OCI-LY1 (cell line): ENCODE measurements at regions not wholly inside any gene's neighbourhood (a gene's known extent, or its start where the extent isn't known, plus 50 kb on each side); places are given as distances from the start of the nearest gene placed in this dataset.

Experiments used
- H2AFZ ChIP-seq: fragments of 200-600 bp; sonication (generic), shearing (Covaris generic); 2 replicates; pipeline ENCODE4 v1.6.0; 2014; ENCODE audit warnings: antibody characterized with exemption, mild to moderate bottlenecking, low read length
- H3F3A ChIP-seq: fragments of 200-600 bp; sonication (generic), shearing (Covaris generic); 2 replicates; pipeline ENCODE4 v1.6.0; 2014; ENCODE audit warnings: mild to moderate bottlenecking, antibody characterized with exemption, low read length, moderate library complexity; ENCODE audit not compliant: insufficient read depth
- H3K27ac ChIP-seq: fragments of 200-600 bp; sonication (generic); 2 replicates; pipeline ENCODE4 v1.5.1; 2014; ENCODE audit warnings: low read length, mixed run types, mild to moderate bottlenecking, low read depth; ENCODE audit not compliant: poor library complexity, severe bottlenecking
- H3K27me3 ChIP-seq: fragments of 200-600 bp; sonication (generic); 2 replicates; pipeline ENCODE4 v1.6.0; 2014; ENCODE audit warnings: antibody characterized with exemption, mild to moderate bottlenecking, low read length, moderate library complexity; ENCODE audit not compliant: insufficient read depth
- H3K36me3 ChIP-seq: fragments of 200-600 bp; sonication (generic); 2 replicates; pipeline ENCODE4 v1.6.1; 2014; ENCODE audit warnings: mild to moderate bottlenecking, antibody characterized with exemption, low read length, moderate library complexity, mixed read lengths; ENCODE audit not compliant: insufficient read depth
- H3K4me1 ChIP-seq: fragments of 200-600 bp; sonication (generic); 2 replicates; pipeline ENCODE4 v1.5.1; 2014; ENCODE audit warnings: mild to moderate bottlenecking, low read length, moderate library complexity; ENCODE audit not compliant: insufficient read depth, severe bottlenecking
- H3K4me2 ChIP-seq: fragments of 200-600 bp; sonication (generic), shearing (Covaris generic); 2 replicates; pipeline ENCODE4 v1.6.1; 2014; ENCODE audit warnings: low read length
- H3K4me3 ChIP-seq: fragments of 200-600 bp; sonication (generic); 2 replicates; pipeline ENCODE4 v1.5.1; 2014; ENCODE audit warnings: low read length, low read depth, mild to moderate bottlenecking, mixed read lengths; ENCODE audit not compliant: poor library complexity, severe bottlenecking
- H3K79me2 ChIP-seq: fragments of 200-600 bp; shearing (Covaris generic); 2 replicates; pipeline ENCODE4 v1.6.1; 2016; ENCODE audit warnings: mixed run types, low read length, mixed read lengths; ENCODE audit not compliant: insufficient read depth
- H3K9ac ChIP-seq: fragments of 200-600 bp; sonication (generic), shearing (Covaris generic); 2 replicates; pipeline ENCODE4 v1.6.1; 2014; ENCODE audit warnings: mild to moderate bottlenecking, low read length, mixed read lengths
- H3K9me2 ChIP-seq: fragments of 200-600 bp; sonication (generic), shearing (Covaris generic); 2 replicates; pipeline ENCODE4 v1.6.1; 2014; ENCODE audit warnings: low read depth, mild to moderate bottlenecking, low read length, mixed read lengths
- H3K9me3 ChIP-seq: fragments of 200-600 bp; shearing (Covaris generic); 2 replicates; pipeline ENCODE4 v1.6.1; 2014; ENCODE audit warnings: low read length, mixed read lengths
- H4K20me1 ChIP-seq: fragments of 200-600 bp; sonication (generic), shearing (Covaris generic); 2 replicates; pipeline ENCODE4 v1.6.0; 2016; ENCODE audit warnings: mild to moderate bottlenecking, low read length; ENCODE audit not compliant: insufficient read depth
- CTCF ChIP-seq: fragments of 200-600 bp; sonication (generic), shearing (Covaris generic); IDR thresholded peaks from 2 replicates; pipeline ENCODE4 v1.5.1; 2017; ENCODE audit warnings: mild to moderate bottlenecking, antibody characterized with exemption, low read length, moderate library complexity, mixed read lengths
- EZH2 ChIP-seq: fragments of 200-600 bp; sonication (generic), shearing (Covaris generic); IDR thresholded peaks from 2 replicates; pipeline ENCODE4 v1.8.0; 2017; ENCODE audit warnings: borderline replicate concordance, mixed run types, mild to moderate bottlenecking, antibody characterized with exemption, low read length, moderate library complexity, mixed read lengths

GRCh38 chr5:155252717-155253116, 239.2 kb downstream of the KIF4B start:
- Histone ChIP-seq H3K9me2 (no peaks in the 10 kb centered on the region), H4K20me1 (no peaks in the 10 kb centered on the region), H2AFZ (no peak overlapping the region), H3K27ac (no peak overlapping the region), H3K9me3 (no peaks in the 10 kb centered on the region), H3K4me2 (no peak overlapping the region), H3K9ac (no peak overlapping the region), H3K27me3 (no peaks in the 10 kb centered on the region), H3K4me3 (no peak overlapping the region), H3K4me1 (no peaks in the 10 kb centered on the region), H3K36me3 (no peaks in the 10 kb centered on the region), H3F3A (no peaks in the 10 kb centered on the region), H3K79me2 (no peaks in the 10 kb centered on the region)
- TF ChIP-seq EZH2 (no peak), CTCF (no peak)

GRCh38 chr5:155254399-155254798, 240.8 kb downstream of the KIF4B start:
- Histone ChIP-seq H3K4me1 (no peaks in the 10 kb centered on the region), H3K9me2 (no peaks in the 10 kb centered on the region), H3K79me2 (no peaks in the 10 kb centered on the region), H3K27me3 (no peaks in the 10 kb centered on the region), H3F3A (no peaks in the 10 kb centered on the region), H3K4me2 (no peak overlapping the region), H3K9ac (no peak overlapping the region), H3K4me3 (no peak overlapping the region), H3K27ac (no peak overlapping the region), H4K20me1 (no peaks in the 10 kb centered on the region), H3K36me3 (no peaks in the 10 kb centered on the region), H3K9me3 (no peaks in the 10 kb centered on the region), H2AFZ (no peak overlapping the region)
- no peak for TF ChIP-seq CTCF
- no peak for TF ChIP-seq EZH2

- no peak overlapping the region for H3K4me3 ChIP-seq
- H3K9me2 ChIP-seq: no peaks in the 10 kb centered on the region
Measured at GRCh38 chr5:155258161-155258560, 244.6 kb downstream of the KIF4B start.

More at GRCh38 chr5:155258161-155258560, 244.6 kb downstream of the KIF4B start:
- Histone ChIP-seq H3K27ac (no peak overlapping the region), H3F3A (no peaks in the 10 kb centered on the region), H3K4me2 (no peak overlapping the region), H3K36me3 (no peaks in the 10 kb centered on the region), H2AFZ (no peak overlapping the region), H3K9ac (no peak overlapping the region), H3K27me3 (no peaks in the 10 kb centered on the region), H3K4me1 (no peaks in the 10 kb centered on the region), H3K79me2 (no peaks in the 10 kb centered on the region), H3K9me3 (no peaks in the 10 kb centered on the region), H4K20me1 (no peaks in the 10 kb centered on the region)
- TF ChIP-seq CTCF (no peak), EZH2 (no peak)
